ENCODE measurements at regions not wholly inside any gene's neighbourhood (a gene's known extent, or its start where the extent isn't known, plus 50 kb on each side); places are given as distances from the start of the nearest gene placed in this dataset.

DNA sequence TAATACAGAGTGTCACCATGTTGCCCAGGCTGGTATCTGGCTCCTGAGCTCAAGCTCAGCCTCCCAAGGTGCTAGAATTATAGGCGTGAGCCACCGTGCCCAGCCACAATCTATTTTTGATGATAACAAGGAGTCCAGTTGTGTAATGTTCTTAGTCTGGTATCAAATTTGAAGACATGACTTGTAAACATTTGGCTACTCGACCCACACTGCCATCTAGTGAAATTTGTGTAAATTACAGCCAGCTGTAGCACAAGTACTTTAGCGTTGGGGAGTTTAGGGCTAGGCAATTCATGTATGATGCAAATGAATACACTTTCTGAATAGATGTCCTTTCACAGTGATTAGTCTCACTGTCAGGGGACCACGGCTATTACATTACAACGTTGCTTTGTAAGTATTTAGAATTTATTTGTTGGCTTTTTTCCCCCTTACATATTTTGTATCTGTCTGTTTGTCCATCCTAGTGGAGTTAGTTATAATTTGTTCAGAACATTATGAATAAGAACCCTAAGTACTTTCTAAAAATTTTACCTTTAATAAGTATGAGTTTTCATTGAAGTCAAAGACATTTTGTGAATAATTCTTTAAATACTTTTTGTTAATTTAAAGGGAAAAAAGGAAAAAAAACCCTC is 139.7 kb downstream of the PRDM13 start (continued):
- TF ChIP-seq, protein P1, sequence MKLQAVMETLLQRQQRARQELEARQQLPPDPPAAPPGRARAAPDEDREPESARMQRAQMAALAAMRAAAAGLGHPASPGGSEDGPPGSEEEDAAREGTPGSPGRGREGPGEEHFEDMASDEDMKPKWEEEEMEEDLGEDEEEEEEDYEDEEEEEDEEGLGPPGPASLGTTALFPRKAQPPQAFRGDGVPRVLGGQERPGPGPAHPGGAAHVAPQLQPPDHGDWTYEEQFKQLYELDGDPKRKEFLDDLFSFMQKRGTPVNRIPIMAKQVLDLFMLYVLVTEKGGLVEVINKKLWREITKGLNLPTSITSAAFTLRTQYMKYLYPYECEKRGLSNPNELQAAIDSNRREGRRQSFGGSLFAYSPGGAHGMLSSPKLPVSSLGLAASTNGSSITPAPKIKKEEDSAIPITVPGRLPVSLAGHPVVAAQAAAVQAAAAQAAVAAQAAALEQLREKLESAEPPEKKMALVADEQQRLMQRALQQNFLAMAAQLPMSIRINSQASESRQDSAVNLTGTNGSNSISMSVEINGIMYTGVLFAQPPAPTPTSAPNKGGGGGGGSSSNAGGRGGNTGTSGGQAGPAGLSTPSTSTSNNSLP (IDR thresholded peaks at IDR 0.05; ENCODE audit: low read depth, low read length) = 0 out of 2 replicates have a peak, but pooled peaks have one; percentile 10
- TF ChIP-seq ZNF180 (CRISPR knock-in tag; IDR thresholded peaks at IDR 0.05; ENCODE audit: borderline replicate concordance, low read depth) (no peak), CEBPG (CRISPR knock-in tag; IDR thresholded peaks at IDR 0.05) (0 out of 2 replicates have a peak, but pooled peaks have one; percentile 11), RAD21 (CRISPR knock-in tag; IDR thresholded peaks at IDR 0.05) (peak; percentile 52), STAG1 (CRISPR knock-in tag; IDR thresholded peaks at IDR 0.05) (peak; percentile 71)

DNA sequence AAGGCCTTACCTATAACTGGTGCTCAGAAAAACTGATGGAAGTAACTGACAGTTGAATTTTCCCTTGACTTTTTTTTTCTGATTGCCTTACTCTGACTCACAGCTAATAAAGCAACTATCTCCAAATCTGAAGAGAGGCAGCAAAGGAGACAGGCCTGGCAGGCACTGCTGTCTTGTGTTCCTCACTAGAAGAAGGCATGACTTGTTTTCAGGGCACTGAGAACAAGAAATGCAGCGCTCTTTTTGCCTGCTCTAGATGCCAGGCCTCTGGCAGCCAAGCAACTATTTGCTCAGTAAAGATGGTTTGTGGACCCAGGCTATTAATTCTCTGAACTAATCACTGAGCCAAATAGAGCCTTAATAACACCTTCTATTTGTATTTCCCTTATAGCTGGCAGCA is 155.1 kb downstream of the PRDM13 start:
- Histone ChIP-seq H3K4me1 (ENCODE audit: insufficient read depth, low read length) (no peaks in the 10 kb centered on the region), H3K79me2 (ENCODE audit: insufficient read depth, low read length) (no peaks in the 10 kb centered on the region), H3K27ac (ENCODE audit: extremely low read length, insufficient read depth, low read length) (no peak overlapping the region), H3K27me3 (ENCODE audit: control insufficient read depth in 1 of 2, insufficient read depth in 2 of 2, low read length in 2 of 2) (no peaks in the 10 kb centered on the region; a peak in 2 of 5 replicates), H3K9ac (ENCODE audit: insufficient read depth, low read depth, low read length) (no peak overlapping the region), H3K9me3 (ENCODE audit: low read length) (no peaks in the 10 kb centered on the region), H3K4me3 (replicated peaks in 1 of 3; ENCODE audit: insufficient read depth in 1 of 3, low read depth in 2 of 3, low read length in 3 of 3) (no peak overlapping the region), H3K36me3 (replicated peaks in 1 of 2; ENCODE audit: control insufficient read depth in 1 of 2, insufficient read depth in 2 of 2, low read length in 2 of 2) (no peaks in the 10 kb centered on the region), H4K20me1 (ENCODE audit: insufficient read depth, low read length) (no peaks in the 10 kb centered on the region), H3K4me2 (ENCODE audit: low read depth, low read length) (no peak overlapping the region), H2AFZ (ENCODE audit: low read length) (no peak overlapping the region)
- WGBS (ENCODE audit: low lambda C conversion rate) = 0% methylated on average over 1 of the region's 1 CpG
- DNase-seq (ENCODE audit: low spot score) = no peak
- BruUV-seq (replicated peaks) = no TSS peak
- intact Hi-C loops (cut with micrococcal nuclease; ENCODE audit: unreplicated experiment) (no loop called here), in situ Hi-C loops (cut with HindIII; ENCODE audit: extremely low pct_ligation_motif_present, low pct_unique_long_range_greater_than_20kb) (no loop called here)
- no peak for ATAC-seq
- no peak for FAIRE-seq
- TF ChIP-seq, protein P2, sequence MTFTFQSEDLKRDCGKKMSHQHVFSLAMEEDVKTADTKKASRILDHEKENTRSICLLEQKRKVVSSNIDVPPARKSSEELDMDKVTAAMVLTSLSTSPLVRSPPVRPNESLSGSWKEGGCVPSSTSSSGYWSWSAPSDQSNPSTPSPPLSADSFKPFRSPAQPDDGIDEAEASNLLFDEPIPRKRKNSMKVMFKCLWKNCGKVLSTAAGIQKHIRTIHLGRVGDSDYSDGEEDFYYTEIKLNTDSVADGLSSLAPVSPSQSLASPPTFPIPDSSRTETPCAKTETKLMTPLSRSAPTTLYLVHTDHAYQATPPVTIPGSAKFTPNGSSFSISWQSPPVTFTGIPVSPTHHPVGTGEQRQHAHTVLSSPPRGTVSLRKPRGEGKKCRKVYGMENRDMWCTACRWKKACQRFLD (CRISPR knock-in tag; IDR thresholded peaks at IDR 0.05; ENCODE audit: borderline replicate concordance) = no peak
- TF ChIP-seq ZNF878 (CRISPR knock-in tag; IDR thresholded peaks at IDR 0.05) = no peak
- ChIA-PET POLR2A (no interaction called here), CTCF (ENCODE audit: low intra/inter-chr PET ratio, low total read pairs) (no interaction called here)
